Lower leg skin (tissue), 3 donors: ENCODE measurements at regions not wholly inside any gene's neighbourhood (a gene's known extent, or its start where the extent isn't known, plus 50 kb on each side); places are given as distances from the start of the nearest gene placed in this dataset.

Experiments
- CTCF ChIP-seq, 3 donors: fragments of 450-650 bp; IDR thresholded peaks; one replicate each; pipeline ENCODE4 v1.5.1; 2016; ENCODE audit warnings: antibody characterized with exemption in 3 of 3, mild to moderate bottlenecking in 3 of 3, moderate library complexity in 2 of 3
- POLR2A ChIP-seq, 2 donors: fragments of 450-650 bp; IDR thresholded peaks; one replicate each; pipeline ENCODE4 v1.6.1; 2016 to 2017; ENCODE audit warnings: antibody characterized with exemption in 2 of 2, mild to moderate bottlenecking in 1 of 2, moderate library complexity in 1 of 2

GRCh38 chr11:27178859-27179258 lies 138.2 kb downstream of the BBOX1 start:
- TF ChIP-seq POLR2A (IDR thresholded peaks at IDR 0.05), result no peak
- no peak for TF ChIP-seq CTCF (IDR thresholded peaks at IDR 0.05)
